Esophagus squamous epithelium (tissue), 4 donors: ENCODE measurements at regions not wholly inside any gene's neighbourhood (a gene's known extent, or its start where the extent isn't known, plus 50 kb on each side); places are given as distances from the start of the nearest gene placed in this dataset.

Source experiments
- CTCF ChIP-seq, 6 experiments: fragments of 450-650 bp in 4 of 6; fragments of 200-600 bp in 2 of 6; sonication (generic) in 2 of 6; IDR thresholded peaks; one replicate each; pipeline ENCODE4 v1.5.1; 2016 to 2019; ENCODE audit warnings: antibody characterized with exemption in 6 of 6, mild to moderate bottlenecking in 4 of 6, moderate library complexity in 4 of 6
- POLR2A ChIP-seq, 4 donors: fragments of 450-650 bp; IDR thresholded peaks; one replicate each; pipeline ENCODE4 v1.6.1; 2017; ENCODE audit warnings: antibody characterized with exemption in 4 of 4, mild to moderate bottlenecking in 4 of 4, moderate library complexity in 3 of 4

DNA sequence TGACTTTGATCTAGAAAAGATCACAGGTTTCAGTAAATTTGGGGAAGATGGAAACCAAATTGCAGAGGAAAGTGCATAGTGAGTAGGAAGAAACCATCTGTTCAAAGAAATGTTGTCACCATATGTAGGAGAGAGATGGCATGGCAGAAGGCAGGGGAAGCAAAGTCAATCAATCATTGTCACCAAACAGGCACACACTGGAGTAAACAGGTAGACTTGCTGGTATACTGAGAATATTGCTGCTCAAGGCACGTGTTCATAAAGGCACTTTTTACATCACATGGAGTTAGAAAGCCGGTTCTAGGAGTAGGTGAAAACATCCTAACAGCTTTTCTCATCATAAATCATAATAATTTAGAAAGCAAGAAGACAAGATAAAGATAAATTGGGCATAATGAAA lies 550.5 kb upstream of the FAT1 start:
- TF ChIP-seq POLR2A (IDR thresholded peaks at IDR 0.05) (no peak), CTCF (IDR thresholded peaks at IDR 0.05) (no peak)
